HEK293 (cell line): ENCODE measurements at regions not wholly inside any gene's neighbourhood (a gene's known extent, or its start where the extent isn't known, plus 50 kb on each side); places are given as distances from the start of the nearest gene placed in this dataset.

ENCODE experiments used
- CTCF ChIP-seq: fragments of 450-650 bp; formaldehyde crosslinking; IDR thresholded peaks from 2 replicates; pipeline ENCODE4 v1.5.1; 2016; ENCODE audit warnings: missing biosample characterization, missing genetic modification characterization
- ZBTB21 ChIP-seq: fragments of 450-650 bp; formaldehyde crosslinking; IDR thresholded peaks from 2 replicates; pipeline ENCODE4 v1.5.1; 2017; ENCODE audit warnings: missing biosample characterization, missing genetic modification characterization
- ZNF121 ChIP-seq: fragments of 450-650 bp; formaldehyde crosslinking; IDR thresholded peaks from 2 replicates; pipeline ENCODE4 v1.5.1; 2016; ENCODE audit warnings: missing biosample characterization, missing genetic modification characterization
- ZNF174 ChIP-seq: fragments of 450-650 bp; formaldehyde crosslinking; IDR thresholded peaks from 2 replicates; pipeline ENCODE4 v1.5.0; 2017; ENCODE audit warnings: missing biosample characterization, mild to moderate bottlenecking, missing genetic modification characterization
- ZNF548 ChIP-seq: fragments of 450-650 bp; formaldehyde crosslinking; IDR thresholded peaks from 2 replicates; pipeline ENCODE4 v1.5.1; 2016; ENCODE audit warnings: missing biosample characterization, missing genetic modification characterization
- ZNF558 ChIP-seq: fragments of 450-650 bp; formaldehyde crosslinking; IDR thresholded peaks from 2 replicates; pipeline ENCODE4 v1.5.1; 2016; ENCODE audit warnings: missing biosample characterization, missing genetic modification characterization
- ZNF561 ChIP-seq: fragments of 450-650 bp; IDR thresholded peaks from 2 replicates; pipeline ENCODE4 v1.5.1; 2018; ENCODE audit warnings: missing biosample characterization, missing genetic modification characterization, borderline replicate concordance
- TF ChIP-seq, protein P1 (sequence below): fragments of 450-650 bp; formaldehyde crosslinking; IDR thresholded peaks from 2 replicates; pipeline ENCODE4 v1.5.1; 2016; ENCODE audit warnings: missing biosample characterization, missing genetic modification characterization

GRCh38 chr3:59313365-59313764 is 263.5 kb upstream of the CFAP20DC start:
- no peak for TF ChIP-seq CTCF
- no peak for TF ChIP-seq ZNF561 (tag by site-specific recombination)
- TF ChIP-seq ZNF558 (tag by site-specific recombination), result no peak
- TF ChIP-seq ZNF174 (tag by site-specific recombination), result no peak
- TF ChIP-seq, protein P1, sequence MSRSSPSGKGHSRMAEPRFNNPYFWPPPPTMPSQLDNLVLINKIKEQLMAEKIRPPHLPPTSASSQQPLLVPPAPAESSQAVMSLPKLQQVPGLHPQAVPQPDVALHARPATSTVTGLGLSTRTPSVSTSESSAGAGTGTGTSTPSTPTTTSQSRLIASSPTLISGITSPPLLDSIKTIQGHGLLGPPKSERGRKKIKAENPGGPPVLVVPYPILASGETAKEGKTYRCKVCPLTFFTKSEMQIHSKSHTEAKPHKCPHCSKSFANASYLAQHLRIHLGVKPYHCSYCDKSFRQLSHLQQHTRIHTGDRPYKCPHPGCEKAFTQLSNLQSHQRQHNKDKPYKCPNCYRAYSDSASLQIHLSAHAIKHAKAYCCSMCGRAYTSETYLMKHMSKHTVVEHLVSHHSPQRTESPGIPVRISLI (tag by site-specific recombination), result no peak
- no peak for TF ChIP-seq ZNF548 (tag by site-specific recombination)
- no peak for TF ChIP-seq ZNF121 (tag by site-specific recombination)
- no peak for TF ChIP-seq ZBTB21
